K562 (cell line): ENCODE measurements at regions not wholly inside any gene's neighbourhood (a gene's known extent, or its start where the extent isn't known, plus 50 kb on each side); places are given as distances from the start of the nearest gene placed in this dataset.

Source experiments
- E2F3 ChIP-seq: fragments of 250-450 bp; sonication (Bioruptor Pico); IDR thresholded peaks from 2 replicates; pipeline ENCODE4 v1.4.0; 2020; ENCODE audit warnings: mild to moderate bottlenecking
- GMEB1 ChIP-seq: fragments of 250-450 bp; sonication (Bioruptor Pico); IDR thresholded peaks from 2 replicates; pipeline ENCODE4 v1.4.0; 2020; ENCODE audit warnings: mild to moderate bottlenecking
- LCOR ChIP-seq: sonication (generic); formaldehyde crosslinking; IDR thresholded peaks from 2 replicates; pipeline ENCODE4 v1.8.0; 2022; ENCODE audit warnings: mild to moderate bottlenecking, missing genetic modification reagents
- PBX2 ChIP-seq, 2 experiments: IDR thresholded peaks in 1 of 2; conservative IDR thresholded peaks in 1 of 2; 2 replicates each; pipeline ENCODE4 v1.6.1; 2016; ENCODE audit warnings: low read depth in 2 of 2, mild to moderate bottlenecking in 1 of 2, missing compliant biosample characterization in 1 of 2, missing genetic modification characterization in 1 of 2, moderate library complexity in 1 of 2
- POLR3A ChIP-seq: IDR thresholded peaks from 2 replicates; pipeline ENCODE4 v1.6.1; 2011; ENCODE audit warnings: borderline replicate concordance, mild to moderate bottlenecking, moderate library complexity; ENCODE audit not compliant: insufficient read length, insufficient read depth; ENCODE audit errors: extremely low read depth
- ZNF318 ChIP-seq, 2 experiments: fragments of 450-650 bp; IDR thresholded peaks; 2 replicates each; pipeline ENCODE4 v1.6.1; 2016; ENCODE audit warnings: mild to moderate bottlenecking in 2 of 2, borderline replicate concordance in 1 of 2, low read depth in 1 of 2, moderate library complexity in 1 of 2
- TF ChIP-seq, protein P1 (sequence below), 2 experiments: fragments of 150-350 bp in 1 of 2; IDR thresholded peaks; 2 replicates each; pipeline ENCODE4 v1.6.1; 2012 to 2016; ENCODE audit warnings: low read depth in 2 of 2, low read length in 2 of 2, mild to moderate bottlenecking in 1 of 2, moderate library complexity in 1 of 2
- TF ChIP-seq, protein P2 (sequence below): sonication (generic); formaldehyde crosslinking; IDR thresholded peaks from 2 replicates; pipeline ENCODE4 v1.8.0; 2022; ENCODE audit warnings: missing genetic modification reagents, mild to moderate bottlenecking, moderate library complexity, borderline replicate concordance

GRCh38 chr3:193942516-193943055 is 193.4 kb upstream of the HES1 start (continued):
- TF ChIP-seq ZNF318 (IDR thresholded peaks at IDR 0.05; ENCODE audit: borderline replicate concordance in 1 of 2, low read depth in 1 of 2) (0 out of 4 replicates have a peak, but pooled peaks of 1 of the 2 experiments have one; percentile 45), POLR3A (no peak), LCOR (CRISPR knock-in tag) (no peak), GMEB1 (CRISPR knock-in tag) (no peak), PBX2 (CRISPR knock-in tag; IDR thresholded peaks at IDR 0.05; ENCODE audit: low read depth) (no peak), PBX2 (tag; conservative IDR thresholded peaks at IDR 0.05; ENCODE audit: low read depth) (peak; percentile 83), E2F3 (CRISPR knock-in tag) (no peak)
- TF ChIP-seq, protein P1, sequence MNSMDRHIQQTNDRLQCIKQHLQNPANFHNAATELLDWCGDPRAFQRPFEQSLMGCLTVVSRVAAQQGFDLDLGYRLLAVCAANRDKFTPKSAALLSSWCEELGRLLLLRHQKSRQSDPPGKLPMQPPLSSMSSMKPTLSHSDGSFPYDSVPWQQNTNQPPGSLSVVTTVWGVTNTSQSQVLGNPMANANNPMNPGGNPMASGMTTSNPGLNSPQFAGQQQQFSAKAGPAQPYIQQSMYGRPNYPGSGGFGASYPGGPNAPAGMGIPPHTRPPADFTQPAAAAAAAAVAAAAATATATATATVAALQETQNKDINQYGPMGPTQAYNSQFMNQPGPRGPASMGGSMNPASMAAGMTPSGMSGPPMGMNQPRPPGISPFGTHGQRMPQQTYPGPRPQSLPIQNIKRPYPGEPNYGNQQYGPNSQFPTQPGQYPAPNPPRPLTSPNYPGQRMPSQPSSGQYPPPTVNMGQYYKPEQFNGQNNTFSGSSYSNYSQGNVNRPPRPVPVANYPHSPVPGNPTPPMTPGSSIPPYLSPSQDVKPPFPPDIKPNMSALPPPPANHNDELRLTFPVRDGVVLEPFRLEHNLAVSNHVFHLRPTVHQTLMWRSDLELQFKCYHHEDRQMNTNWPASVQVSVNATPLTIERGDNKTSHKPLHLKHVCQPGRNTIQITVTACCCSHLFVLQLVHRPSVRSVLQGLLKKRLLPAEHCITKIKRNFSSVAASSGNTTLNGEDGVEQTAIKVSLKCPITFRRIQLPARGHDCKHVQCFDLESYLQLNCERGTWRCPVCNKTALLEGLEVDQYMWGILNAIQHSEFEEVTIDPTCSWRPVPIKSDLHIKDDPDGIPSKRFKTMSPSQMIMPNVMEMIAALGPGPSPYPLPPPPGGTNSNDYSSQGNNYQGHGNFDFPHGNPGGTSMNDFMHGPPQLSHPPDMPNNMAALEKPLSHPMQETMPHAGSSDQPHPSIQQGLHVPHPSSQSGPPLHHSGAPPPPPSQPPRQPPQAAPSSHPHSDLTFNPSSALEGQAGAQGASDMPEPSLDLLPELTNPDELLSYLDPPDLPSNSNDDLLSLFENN (IDR thresholded peaks at IDR 0.05; ENCODE audit: low read depth in 2 of 2, low read length in 2 of 2), result peak in 1 of 2 experiments; percentile 58; a peak in 1 of 4 replicates
- TF ChIP-seq, protein P2, sequence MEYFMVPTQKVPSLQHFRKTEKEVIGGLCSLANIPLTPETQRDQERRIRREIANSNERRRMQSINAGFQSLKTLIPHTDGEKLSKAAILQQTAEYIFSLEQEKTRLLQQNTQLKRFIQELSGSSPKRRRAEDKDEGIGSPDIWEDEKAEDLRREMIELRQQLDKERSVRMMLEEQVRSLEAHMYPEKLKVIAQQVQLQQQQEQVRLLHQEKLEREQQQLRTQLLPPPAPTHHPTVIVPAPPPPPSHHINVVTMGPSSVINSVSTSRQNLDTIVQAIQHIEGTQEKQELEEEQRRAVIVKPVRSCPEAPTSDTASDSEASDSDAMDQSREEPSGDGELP (CRISPR knock-in tag), result peak; percentile 36; the same call in 1 of the 2 replicates
